ENCODE measurements at regions not wholly inside any gene's neighbourhood (a gene's known extent, or its start where the extent isn't known, plus 50 kb on each side); places are given as distances from the start of the nearest gene placed in this dataset.
A peak's percentile ranks its signal among the peaks of the same experiment; 100 is the strongest.
"Not testable (repeated sequence)": the region's sequence is repeated elsewhere in the genome, so short reads cannot be mapped to it uniquely, and the experiment has no call there.

DNA sequence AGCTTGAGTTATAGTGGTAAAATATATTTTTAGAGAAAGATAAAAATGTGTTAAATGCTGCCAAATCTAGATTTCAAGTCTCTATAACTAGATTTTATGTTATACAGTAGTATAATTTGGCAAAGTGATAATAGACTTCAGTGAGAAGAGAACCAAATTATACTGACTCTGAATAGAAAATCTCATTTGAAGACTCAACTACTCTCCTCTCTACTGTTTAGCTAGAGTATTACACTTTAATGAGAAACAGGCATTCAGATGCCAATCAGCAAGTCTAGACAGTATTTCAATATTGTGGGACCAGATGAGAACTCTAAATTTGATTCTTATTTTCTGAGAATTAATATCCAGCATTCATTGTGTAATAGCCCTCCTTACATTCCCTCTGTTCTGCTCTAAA is 311.2 kb downstream of the SLITRK5 start:
- DNase-seq (ENCODE audit: low read depth) = no peak

DNA sequence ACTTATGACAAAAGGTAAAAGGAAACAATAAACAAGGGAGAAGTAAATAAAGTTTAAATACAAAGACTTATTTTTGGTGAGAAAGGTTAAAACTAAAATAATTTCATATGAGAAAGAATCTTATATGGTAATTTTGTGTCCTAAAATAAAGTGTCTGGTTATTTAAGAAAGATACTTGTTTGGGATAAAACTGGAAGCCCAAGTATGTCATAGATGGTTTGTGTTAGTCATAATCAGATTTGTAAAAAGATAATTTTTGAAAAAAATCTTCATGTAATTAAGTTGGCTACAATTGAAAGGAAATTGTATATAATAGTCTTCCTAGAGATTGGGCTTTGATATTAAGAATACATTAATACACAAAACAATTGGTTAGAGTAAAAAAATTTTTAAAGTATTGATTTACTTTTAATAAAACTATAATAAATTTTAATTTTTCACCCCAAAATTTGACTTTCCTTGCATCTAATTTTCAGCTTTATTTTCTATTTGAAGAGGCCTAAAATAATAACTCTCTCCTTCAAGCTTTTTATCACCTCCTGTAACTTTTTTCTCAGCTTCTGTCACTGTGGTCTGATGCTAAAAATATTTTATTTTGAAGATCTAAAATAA is 315.6 kb downstream of the SLITRK5 start:
- no peak for DNase-seq (ENCODE audit: low read depth)

DNA sequence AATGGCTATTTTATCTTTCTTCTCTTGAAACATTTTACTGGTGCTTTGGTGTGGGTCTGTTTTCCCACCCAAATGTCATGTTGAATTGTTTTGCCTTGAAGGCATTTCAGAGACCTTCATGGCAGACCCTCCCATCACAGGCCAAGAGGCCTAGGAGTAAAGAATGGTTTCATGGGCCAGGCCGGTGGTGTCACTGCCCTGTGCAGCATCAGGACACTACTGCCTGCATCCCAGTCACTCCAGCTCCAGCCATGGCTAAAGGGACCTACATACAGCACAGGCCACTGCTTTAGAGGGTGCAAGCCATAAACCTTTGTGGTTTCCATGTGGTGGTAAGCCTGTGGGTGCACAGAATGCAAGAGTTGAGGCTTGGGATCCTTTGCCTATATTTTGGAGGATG is 326.9 kb downstream of the SLITRK5 start:
- no peak for DNase-seq (ENCODE audit: low read depth)

DNA sequence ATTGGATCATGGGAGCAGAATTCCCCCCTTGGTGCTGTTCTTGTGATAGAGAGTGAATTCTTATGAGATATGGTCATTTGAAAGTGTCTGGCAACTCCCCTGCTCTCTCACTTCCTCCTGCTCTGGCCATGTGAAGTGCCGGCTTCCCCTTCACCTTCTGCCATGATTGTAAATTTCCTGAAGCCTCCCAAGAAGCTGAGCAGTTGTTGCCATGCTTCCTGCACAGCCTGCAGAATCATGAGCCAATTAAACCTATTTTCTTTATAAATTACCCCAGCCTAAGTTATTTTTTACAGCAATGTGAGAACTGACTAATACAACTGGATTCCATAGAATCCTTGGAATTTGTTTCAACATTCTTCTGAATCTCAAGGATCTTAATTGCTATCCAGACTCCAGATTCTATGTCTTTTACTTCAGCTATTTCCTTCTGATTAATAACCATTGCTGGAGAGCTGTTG is 328.1 kb downstream of the SLITRK5 start:
- DNase-seq (ENCODE audit: low read depth) = peak; percentile 78

DNA sequence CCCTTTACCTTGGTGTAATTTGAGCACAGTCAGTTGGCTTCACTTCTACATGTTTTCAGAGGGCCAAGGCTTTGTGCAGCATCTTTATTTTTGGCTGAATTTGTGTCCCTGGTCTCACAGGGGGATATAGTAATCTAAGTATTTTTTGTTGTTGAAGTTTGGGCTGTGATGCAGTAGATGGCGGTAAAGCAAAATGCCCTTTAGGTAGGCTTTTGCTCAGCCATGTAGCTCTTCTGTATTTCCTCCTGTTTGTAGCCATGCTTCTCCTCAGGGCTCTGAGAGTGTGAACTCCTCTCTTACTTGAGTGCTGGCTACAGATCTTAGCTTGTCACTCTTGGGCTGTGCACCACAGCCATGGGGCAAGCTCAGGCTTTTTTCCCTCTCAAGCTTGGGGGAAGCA is 328.6 kb downstream of the SLITRK5 start:
- DNase-seq (ENCODE audit: low read depth) = no peak

DNA sequence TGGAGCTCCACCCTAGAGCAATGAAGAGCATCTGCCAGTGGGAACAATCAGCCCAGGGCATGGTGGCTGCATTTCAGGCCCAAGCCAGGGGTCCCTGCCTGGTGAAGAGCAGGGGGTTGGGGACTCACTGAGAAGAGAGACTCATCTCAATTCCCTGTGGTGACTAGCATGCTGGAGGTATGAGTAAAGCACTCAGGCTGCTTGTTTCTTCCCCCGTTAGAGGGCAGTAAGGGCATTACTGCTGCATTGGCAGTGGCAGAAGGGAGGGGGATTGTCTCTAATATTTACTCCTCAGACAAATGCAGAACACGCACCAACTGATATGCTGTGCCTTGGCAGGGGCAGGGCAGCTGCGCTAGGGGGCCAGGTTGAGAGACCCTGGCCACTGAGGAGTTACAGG is 329.1 kb downstream of the SLITRK5 start:
- no peak for DNase-seq (ENCODE audit: low read depth)

- DNase-seq (ENCODE audit: low read depth) = no peak
Measured at GRCh38 chr13:88000787-88001186, 329.6 kb downstream of the SLITRK5 start.

GRCh38 chr13:88005188-88005587 is 334.0 kb downstream of the SLITRK5 start:
- no peak for DNase-seq (ENCODE audit: low read depth)

- no peak for DNase-seq (ENCODE audit: low read depth)
Measured at GRCh38 chr13:88014527-88014926, 343.4 kb downstream of the SLITRK5 start.

DNA sequence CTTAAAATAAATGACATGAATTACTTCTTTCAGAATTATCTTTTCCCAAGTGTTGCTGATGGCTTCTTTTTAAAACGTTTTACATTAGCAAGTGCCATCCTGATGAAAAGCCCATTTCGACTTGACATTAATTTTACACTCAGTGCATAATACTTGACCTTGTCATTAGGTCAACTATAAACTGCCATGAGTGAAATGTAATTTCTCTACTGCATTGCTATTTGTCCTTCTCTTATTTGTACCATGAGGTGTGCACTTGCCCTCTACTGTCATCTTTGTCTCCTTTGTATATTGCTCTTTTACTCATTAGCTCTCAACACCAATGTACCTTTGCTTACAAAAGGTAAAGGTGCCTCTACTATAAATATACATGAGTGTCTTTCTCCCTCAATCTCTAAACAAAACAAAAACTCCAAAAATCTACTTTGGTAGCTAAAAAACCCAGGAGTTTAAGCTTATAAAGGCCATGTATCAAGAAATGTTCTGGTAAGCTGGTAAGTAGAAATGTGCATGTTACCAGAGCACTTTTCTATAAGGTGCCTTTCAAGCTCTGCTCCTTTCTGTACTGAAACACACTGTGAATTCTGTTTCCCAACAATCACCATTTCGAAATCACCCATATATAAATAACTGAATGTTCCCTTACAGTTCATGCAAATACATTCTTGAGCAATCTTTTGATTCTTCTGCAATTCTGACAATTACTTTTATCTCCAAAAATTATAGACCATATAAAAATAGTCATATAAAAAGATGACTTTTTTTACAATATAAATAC is 351.4 kb downstream of the SLITRK5 start:
- no peak for DNase-seq (ENCODE audit: low read depth)

DNA sequence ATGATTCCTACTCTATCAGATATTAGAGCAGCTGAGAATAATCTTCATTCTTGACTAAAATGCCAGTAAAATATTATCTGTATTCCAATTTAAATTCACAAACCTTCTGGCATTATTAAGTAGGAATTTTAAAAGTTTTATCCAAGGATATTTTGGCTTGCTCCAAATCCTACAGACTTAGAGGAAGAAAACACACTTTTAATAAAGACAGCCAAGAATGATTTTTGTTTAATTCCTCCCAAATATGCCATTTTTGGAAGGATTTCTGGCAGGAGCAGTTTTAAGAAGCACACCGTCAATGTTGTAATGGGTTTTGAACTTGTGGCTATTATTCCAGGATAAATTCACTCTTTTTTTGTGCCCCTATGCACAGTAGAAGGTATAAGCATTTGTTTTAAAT is 355.1 kb downstream of the SLITRK5 start:
- no peak for DNase-seq (ENCODE audit: low read depth)

DNA sequence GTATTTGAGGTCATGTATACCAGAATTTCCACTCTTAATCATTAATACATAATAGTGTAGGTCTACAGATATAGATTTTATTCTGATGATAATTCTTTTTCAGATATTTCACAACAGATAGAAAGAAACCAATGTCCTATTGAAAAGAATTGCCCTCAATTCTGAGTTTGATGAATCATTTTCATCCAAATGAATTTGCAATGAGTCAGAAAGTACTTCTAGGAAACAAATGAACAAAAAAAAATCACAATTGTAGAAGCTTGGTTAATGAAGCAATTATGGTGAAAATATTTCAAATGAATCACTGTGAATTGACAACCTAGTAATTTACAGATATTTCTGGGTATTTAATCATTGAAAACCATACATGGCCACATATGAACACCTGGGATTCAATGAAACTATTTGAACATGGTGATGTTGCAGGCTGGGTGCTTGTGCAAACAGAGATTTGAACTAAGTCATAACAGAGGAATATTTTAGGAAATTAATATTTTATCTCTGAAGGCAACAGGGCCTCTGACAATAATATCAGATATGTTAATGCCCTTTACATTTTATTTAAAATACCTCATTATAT is 360.9 kb downstream of the SLITRK5 start:
- DNase-seq (ENCODE audit: low read depth) = peak; percentile 31

GRCh38 chr13:88036205-88036604 is 365.0 kb downstream of the SLITRK5 start:
- not testable (repeated sequence) for DNase-seq (ENCODE audit: low read depth)

GRCh38 chr13:88042489-88042888 is 371.3 kb downstream of the SLITRK5 start:
- no peak for DNase-seq (ENCODE audit: low read depth)

DNA sequence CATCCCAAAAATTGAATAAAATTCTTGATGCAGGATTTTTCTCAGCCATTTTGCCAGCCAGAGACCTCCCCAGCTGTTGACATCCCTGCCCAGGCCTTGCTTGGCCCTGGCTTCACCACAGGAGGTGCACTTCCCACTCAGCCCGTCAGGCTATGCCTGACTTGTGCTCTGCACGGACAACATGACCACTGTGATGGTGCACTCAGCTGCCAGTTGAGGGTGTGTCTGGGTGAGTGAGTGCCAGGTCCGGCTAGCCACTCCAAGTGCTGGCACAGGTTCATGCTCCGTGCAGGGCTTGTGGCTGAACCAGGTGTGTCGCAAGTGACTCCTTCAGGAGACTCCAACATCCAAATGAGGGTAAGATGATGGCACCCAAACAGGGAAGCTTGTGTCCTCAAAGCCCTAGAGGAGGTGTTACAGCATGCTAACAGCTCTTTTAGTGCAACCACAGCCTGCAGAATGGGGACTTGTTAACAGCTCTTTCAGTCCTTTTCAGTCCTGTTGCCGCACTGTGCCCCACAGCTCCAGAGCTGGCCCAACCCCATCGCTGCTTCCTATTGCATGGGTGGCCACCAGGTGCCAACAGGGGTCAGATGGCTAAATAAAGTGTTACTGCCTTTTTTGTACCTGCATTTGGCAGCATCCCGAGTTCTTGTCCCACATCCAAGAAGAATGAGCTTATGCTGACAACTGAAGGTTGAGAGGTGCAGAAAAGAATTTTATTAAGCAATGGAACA is 380.7 kb downstream of the SLITRK5 start:
- no peak for DNase-seq (ENCODE audit: low read depth)

DNA sequence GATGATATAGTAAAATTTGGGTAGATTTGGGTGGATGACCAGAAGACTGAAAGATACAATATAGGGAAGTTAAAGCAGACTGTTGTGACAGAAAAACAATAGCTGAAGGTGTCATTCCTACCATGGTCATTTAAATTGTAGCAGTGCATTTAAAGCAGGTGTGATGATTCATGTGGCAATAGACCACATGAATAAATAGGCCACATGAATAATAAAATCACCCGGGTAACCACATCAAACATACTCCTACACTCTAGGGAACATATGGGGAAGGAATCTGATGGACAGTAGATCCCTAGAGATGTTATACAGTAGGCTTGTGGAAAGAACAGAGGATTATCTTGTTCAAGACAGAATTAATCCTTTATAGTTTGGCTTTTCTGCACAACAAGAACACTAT is 392.6 kb downstream of the SLITRK5 start:
- DNase-seq (ENCODE audit: low read depth) = no peak

- no peak for DNase-seq (ENCODE audit: low read depth)
Measured at GRCh38 chr13:88066847-88067246, 395.7 kb downstream of the SLITRK5 start.

- DNase-seq (ENCODE audit: low read depth) = no peak
Measured at GRCh38 chr13:88068316-88068715, 397.1 kb downstream of the SLITRK5 start.

GRCh38 chr13:88068975-88069374 is 397.8 kb downstream of the SLITRK5 start:
- DNase-seq (ENCODE audit: low read depth) = no peak

GRCh38 chr13:88071371-88071770 is 400.2 kb downstream of the SLITRK5 start:
- no peak for DNase-seq (ENCODE audit: low read depth)

DNA sequence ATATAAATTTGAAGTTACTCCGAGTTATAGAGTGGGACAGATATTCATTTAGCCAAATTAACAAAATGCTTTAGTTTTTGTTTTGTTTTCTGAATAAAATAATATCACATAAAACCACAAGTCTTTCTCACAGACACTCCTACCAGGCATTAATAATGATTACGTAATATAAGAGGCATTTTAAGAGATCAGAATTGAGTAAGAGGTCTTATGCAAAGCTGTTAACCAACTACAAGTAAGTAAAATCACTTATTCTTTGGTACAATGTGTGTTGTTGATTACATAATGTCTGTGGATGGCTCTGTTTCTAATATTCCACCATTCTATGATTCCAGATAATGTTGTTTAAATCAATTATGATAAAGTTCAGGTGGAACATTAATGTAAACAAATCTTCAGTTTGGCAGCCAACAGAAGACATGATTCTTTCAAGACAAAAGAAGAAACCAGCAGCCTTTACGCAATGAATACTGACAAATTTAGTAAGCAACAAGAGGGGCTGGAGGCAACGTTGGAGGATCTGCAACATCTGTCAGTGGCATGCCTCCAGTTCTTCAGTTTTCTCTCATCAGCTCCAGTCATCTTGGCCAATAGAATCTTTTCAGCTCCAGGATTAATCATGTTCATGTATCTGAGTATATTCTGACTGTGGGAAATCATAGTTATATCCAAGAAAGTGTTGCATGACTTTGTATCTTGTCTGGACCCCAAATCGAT is 403.8 kb downstream of the SLITRK5 start:
- no peak for DNase-seq (ENCODE audit: low read depth)

DNA sequence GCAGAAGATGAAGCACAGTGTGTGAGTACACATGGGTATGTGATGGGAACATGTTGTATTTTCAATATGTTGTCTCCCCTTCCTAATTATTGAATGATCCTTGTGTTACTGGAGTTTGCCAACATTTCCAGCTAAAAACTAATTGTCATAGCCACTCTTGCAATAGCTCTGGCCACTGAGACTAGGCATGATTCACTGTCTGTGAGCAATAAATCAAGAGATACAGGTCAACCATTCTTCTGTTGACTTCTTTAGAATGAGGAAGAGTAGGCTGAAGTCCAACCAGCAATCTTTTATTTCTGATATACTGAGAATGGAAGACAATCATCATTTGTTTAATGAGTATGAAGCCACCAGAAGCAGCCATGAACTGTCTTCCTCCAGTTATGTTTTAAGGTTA is 413.9 kb downstream of the SLITRK5 start:
- DNase-seq (ENCODE audit: low read depth) = no peak

All from GM04503 (cell line).